ENCODE measurements at regions not wholly inside any gene's neighbourhood (a gene's known extent, or its start where the extent isn't known, plus 50 kb on each side); places are given as distances from the start of the nearest gene placed in this dataset.

GRCh38 chr2:129085386-129085785 is 766.7 kb upstream of the HS6ST1 start:
- TF ChIP-seq POLR2A (IDR thresholded peaks at IDR 0.05) (no peak), POLR2AphosphoS5 (IDR thresholded peaks at IDR 0.05) (no peak), EP300 (IDR thresholded peaks at IDR 0.05) (no peak)
- TF ChIP-seq, protein P1, sequence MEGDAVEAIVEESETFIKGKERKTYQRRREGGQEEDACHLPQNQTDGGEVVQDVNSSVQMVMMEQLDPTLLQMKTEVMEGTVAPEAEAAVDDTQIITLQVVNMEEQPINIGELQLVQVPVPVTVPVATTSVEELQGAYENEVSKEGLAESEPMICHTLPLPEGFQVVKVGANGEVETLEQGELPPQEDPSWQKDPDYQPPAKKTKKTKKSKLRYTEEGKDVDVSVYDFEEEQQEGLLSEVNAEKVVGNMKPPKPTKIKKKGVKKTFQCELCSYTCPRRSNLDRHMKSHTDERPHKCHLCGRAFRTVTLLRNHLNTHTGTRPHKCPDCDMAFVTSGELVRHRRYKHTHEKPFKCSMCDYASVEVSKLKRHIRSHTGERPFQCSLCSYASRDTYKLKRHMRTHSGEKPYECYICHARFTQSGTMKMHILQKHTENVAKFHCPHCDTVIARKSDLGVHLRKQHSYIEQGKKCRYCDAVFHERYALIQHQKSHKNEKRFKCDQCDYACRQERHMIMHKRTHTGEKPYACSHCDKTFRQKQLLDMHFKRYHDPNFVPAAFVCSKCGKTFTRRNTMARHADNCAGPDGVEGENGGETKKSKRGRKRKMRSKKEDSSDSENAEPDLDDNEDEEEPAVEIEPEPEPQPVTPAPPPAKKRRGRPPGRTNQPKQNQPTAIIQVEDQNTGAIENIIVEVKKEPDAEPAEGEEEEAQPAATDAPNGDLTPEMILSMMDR (IDR thresholded peaks at IDR 0.05): no peak

Measured in gastroesophageal sphincter (tissue), 3 donors.